GM23338 (cell line): ENCODE measurements at regions not wholly inside any gene's neighbourhood (a gene's known extent, or its start where the extent isn't known, plus 50 kb on each side); places are given as distances from the start of the nearest gene placed in this dataset. TPM values are rescaled to one million over a fixed set of nuclear protein-coding genes. Genes with fewer than 3 reads are reported as not detected.

Experiments used
- ZNF331 ChIP-seq: fragments of 250-450 bp; sonication (Bioruptor Pico); IDR thresholded peaks from 2 replicates; pipeline ENCODE4 v1.5.0; 2020; ENCODE audit warnings: low read depth, mild to moderate bottlenecking, moderate library complexity
- microRNA counts: library from miRNA; unstranded; fragments of <30 nt; microRNA quantifications from one replicate; lab custom pipeline; 2017
- TF ChIP-seq, protein P1 (sequence below): fragments of 250-450 bp; sonication (Bioruptor Pico); IDR thresholded peaks from 2 replicates; pipeline ENCODE4 v1.5.0; 2020; ENCODE audit warnings: mild to moderate bottlenecking, moderate library complexity

GRCh38 chr12:94700662-94701061 is 50.3 kb upstream of the TMCC3 start (continued):
- TF ChIP-seq, protein P1, sequence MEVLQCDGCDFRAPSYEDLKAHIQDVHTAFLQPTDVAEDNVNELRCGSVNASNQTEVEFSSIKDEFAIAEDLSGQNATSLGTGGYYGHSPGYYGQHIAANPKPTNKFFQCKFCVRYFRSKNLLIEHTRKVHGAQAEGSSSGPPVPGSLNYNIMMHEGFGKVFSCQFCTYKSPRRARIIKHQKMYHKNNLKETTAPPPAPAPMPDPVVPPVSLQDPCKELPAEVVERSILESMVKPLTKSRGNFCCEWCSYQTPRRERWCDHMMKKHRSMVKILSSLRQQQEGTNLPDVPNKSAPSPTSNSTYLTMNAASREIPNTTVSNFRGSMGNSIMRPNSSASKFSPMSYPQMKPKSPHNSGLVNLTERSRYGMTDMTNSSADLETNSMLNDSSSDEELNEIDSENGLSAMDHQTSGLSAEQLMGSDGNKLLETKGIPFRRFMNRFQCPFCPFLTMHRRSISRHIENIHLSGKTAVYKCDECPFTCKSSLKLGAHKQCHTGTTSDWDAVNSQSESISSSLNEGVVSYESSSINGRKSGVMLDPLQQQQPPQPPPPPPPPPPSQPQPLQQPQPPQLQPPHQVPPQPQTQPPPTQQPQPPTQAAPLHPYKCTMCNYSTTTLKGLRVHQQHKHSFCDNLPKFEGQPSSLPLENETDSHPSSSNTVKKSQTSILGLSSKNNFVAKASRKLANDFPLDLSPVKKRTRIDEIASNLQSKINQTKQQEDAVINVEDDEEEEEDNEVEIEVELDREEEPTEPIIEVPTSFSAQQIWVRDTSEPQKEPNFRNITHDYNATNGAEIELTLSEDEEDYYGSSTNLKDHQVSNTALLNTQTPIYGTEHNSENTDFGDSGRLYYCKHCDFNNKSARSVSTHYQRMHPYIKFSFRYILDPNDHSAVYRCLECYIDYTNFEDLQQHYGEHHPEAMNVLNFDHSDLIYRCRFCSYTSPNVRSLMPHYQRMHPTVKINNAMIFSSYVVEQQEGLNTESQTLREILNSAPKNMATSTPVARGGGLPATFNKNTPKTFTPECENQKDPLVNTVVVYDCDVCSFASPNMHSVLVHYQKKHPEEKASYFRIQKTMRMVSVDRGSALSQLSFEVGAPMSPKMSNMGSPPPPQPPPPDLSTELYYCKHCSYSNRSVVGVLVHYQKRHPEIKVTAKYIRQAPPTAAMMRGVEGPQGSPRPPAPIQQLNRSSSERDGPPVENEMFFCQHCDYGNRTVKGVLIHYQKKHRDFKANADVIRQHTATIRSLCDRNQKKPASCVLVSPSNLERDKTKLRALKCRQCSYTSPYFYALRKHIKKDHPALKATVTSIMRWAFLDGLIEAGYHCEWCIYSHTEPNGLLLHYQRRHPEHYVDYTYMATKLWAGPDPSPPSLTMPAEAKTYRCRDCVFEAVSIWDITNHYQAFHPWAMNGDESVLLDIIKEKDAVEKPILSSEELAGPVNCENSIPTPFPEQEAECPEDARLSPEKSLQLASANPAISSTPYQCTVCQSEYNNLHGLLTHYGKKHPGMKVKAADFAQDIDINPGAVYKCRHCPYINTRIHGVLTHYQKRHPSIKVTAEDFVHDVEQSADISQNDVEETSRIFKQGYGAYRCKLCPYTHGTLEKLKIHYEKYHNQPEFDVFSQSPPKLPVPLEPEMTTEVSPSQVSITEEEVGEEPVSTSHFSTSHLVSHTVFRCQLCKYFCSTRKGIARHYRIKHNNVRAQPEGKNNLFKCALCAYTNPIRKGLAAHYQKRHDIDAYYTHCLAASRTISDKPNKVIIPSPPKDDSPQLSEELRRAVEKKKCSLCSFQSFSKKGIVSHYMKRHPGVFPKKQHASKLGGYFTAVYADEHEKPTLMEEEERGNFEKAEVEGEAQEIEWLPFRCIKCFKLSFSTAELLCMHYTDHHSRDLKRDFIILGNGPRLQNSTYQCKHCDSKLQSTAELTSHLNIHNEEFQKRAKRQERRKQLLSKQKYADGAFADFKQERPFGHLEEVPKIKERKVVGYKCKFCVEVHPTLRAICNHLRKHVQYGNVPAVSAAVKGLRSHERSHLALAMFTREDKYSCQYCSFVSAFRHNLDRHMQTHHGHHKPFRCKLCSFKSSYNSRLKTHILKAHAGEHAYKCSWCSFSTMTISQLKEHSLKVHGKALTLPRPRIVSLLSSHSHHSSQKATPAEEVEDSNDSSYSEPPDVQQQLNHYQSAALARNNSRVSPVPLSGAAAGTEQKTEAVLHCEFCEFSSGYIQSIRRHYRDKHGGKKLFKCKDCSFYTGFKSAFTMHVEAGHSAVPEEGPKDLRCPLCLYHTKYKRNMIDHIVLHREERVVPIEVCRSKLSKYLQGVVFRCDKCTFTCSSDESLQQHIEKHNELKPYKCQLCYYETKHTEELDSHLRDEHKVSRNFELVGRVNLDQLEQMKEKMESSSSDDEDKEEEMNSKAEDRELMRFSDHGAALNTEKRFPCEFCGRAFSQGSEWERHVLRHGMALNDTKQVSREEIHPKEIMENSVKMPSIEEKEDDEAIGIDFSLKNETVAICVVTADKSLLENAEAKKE: no peak
- no peak for TF ChIP-seq ZNF331

MicroRNAs encoded in the stretch of these regions (microRNA counts, 767-probe panel; counts per million panel counts)
- not detected for microRNA hsa-miR-492 (lab: Ali Mortazavi, UCI)
